ENCODE measurements at regions not wholly inside any gene's neighbourhood (a gene's known extent, or its start where the extent isn't known, plus 50 kb on each side); places are given as distances from the start of the nearest gene placed in this dataset.

GRCh38 chr2:17030047-17030446 is 364.4 kb upstream of the CYRIA start:
- no peak for DNase-seq (ENCODE audit: low read depth, low spot score)
- ChIA-PET CTCF (no interaction called here), POLR2A (no interaction called here)
- no peak for TF ChIP-seq CTCF (IDR thresholded peaks at IDR 0.05; ENCODE audit: insufficient read depth, low read length, missing control alignments)
- no peak overlapping the region for H3K4me3 ChIP-seq (ENCODE audit: low read depth, low read length)

DNA sequence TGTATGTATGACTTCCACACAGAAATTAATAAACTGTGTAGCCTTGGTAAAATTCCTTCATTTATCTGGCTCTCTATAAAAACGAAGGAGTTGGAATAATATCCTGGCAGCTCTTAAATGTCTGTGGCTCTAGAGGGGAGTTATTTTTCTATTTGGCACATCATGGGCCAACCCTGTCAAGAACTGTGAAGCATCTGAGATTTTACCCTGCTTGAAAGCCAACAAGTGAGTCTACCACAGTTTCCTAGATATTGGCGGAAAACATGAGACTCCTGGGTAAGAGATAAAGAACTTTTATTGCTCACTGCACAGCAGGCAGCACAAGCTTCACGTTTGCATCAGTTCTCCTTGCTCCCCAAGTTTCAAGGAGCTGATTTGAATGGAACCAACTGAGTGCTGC is 346.7 kb upstream of the CYRIA start:
- H3K4me3 ChIP-seq (ENCODE audit: low read depth, low read length): no peak overlapping the region
- DNase-seq (ENCODE audit: low read depth, low spot score): no peak
- ChIA-PET POLR2A (no interaction called here), CTCF (no interaction called here)
- TF ChIP-seq CTCF (IDR thresholded peaks at IDR 0.05; ENCODE audit: insufficient read depth, low read length, missing control alignments): no peak

DNA sequence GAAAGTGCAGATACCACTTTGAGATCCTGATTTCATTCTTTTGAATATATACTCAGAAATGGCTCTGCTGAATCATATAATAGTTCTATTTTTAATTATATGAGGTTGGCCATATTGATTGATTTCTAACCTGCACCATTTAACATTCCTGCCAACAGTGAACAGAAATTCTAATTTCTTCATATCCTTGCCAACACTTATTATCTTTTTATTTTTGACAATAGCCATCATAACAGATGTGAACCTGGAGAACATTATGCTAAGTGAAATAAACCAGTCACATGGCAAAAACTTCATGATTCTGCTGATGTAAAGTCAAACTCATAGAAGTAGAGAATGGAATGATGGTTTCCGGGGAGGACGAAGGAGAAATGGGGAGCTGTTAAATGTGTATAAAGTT is 344.5 kb upstream of the CYRIA start:
- no peak for DNase-seq (ENCODE audit: low read depth, low spot score)
- POLR2A ChIA-PET: no interaction called here
- CTCF ChIA-PET: interaction anchor here (0.6 to 1.6 kb wide), 2 partner anchors 9 to 15 kb away, joined by 3 to 4 read pairs; no protein-coding TSS in a partner anchor
- H3K4me3 ChIP-seq (ENCODE audit: low read depth, low read length): no peak overlapping the region
- no peak for TF ChIP-seq CTCF (IDR thresholded peaks at IDR 0.05; ENCODE audit: insufficient read depth, low read length, missing control alignments)

- CTCF ChIA-PET: no interaction called here
- no peak for DNase-seq (ENCODE audit: low read depth, low spot score)
- POLR2A ChIA-PET: no interaction called here
- no peak overlapping the region for H3K4me3 ChIP-seq (ENCODE audit: low read depth, low read length)
- no peak for TF ChIP-seq CTCF (IDR thresholded peaks at IDR 0.05; ENCODE audit: insufficient read depth, low read length, missing control alignments)
Measured at GRCh38 chr2:17000184-17000482, 334.5 kb upstream of the CYRIA start.

GRCh38 chr2:16999347-17000183 is 333.9 kb upstream of the CYRIA start:
- POLR2A ChIA-PET: no interaction called here

GRCh38 chr2:16978301-16978700 is 312.7 kb upstream of the CYRIA start:
- no peak overlapping the region for H3K4me3 ChIP-seq (ENCODE audit: low read depth, low read length)
- POLR2A ChIA-PET: no interaction called here
- CTCF ChIA-PET: no interaction called here
- DNase-seq (ENCODE audit: low read depth, low spot score): no peak
- TF ChIP-seq CTCF (IDR thresholded peaks at IDR 0.05; ENCODE audit: insufficient read depth, low read length, missing control alignments): no peak

More at GRCh38 chr2:16999347-17000183, 333.9 kb upstream of the CYRIA start:
- no peak for TF ChIP-seq CTCF (IDR thresholded peaks at IDR 0.05; ENCODE audit: insufficient read depth, low read length, missing control alignments)
- DNase-seq (ENCODE audit: low read depth, low spot score): no peak
- no peak overlapping the region for H3K4me3 ChIP-seq (ENCODE audit: low read depth, low read length)
- CTCF ChIA-PET: no interaction called here

Data from AG04449 (cell line).